ENCODE measurements at regions not wholly inside any gene's neighbourhood (a gene's known extent, or its start where the extent isn't known, plus 50 kb on each side); places are given as distances from the start of the nearest gene placed in this dataset.

DNA sequence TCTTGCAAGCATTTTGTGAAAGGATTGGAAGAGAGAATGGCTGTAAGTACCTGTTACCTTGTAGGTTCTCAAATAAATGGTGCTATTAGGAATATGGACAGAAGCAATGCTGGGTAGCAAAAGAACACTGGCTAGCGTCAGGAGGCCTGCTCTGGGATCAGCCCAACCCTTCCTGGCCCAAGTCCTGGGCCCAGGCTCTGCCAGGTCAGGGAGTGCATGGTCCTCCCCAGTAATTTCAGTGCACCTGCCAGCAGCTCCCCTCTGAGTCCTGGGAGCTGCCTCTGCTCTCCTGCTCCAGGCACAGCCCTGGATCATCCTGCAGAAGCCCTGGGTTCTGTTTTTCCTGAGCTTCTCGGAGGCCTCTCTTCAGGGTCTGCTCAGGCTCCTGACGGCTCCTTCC lies 89.5 kb upstream of the ARAP3 start:
- TF ChIP-seq, protein P1, sequence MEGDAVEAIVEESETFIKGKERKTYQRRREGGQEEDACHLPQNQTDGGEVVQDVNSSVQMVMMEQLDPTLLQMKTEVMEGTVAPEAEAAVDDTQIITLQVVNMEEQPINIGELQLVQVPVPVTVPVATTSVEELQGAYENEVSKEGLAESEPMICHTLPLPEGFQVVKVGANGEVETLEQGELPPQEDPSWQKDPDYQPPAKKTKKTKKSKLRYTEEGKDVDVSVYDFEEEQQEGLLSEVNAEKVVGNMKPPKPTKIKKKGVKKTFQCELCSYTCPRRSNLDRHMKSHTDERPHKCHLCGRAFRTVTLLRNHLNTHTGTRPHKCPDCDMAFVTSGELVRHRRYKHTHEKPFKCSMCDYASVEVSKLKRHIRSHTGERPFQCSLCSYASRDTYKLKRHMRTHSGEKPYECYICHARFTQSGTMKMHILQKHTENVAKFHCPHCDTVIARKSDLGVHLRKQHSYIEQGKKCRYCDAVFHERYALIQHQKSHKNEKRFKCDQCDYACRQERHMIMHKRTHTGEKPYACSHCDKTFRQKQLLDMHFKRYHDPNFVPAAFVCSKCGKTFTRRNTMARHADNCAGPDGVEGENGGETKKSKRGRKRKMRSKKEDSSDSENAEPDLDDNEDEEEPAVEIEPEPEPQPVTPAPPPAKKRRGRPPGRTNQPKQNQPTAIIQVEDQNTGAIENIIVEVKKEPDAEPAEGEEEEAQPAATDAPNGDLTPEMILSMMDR (IDR thresholded peaks at IDR 0.05) = no peak
- H4K20me1 ChIP-seq (ENCODE audit: insufficient read depth, low read length) = no peaks in the 10 kb centered on the region
- H3K27ac ChIP-seq (ENCODE audit: low read depth in 1 of 2, low read length in 2 of 2) = no peak overlapping the region
- H3K9ac ChIP-seq (ENCODE audit: insufficient read depth, low read length, poor library complexity, severe bottlenecking) = no peak overlapping the region
- H3K4me3 ChIP-seq (replicated peaks in 1 of 3; ENCODE audit: low read depth in 2 of 3, low read length in 3 of 3) = no peak overlapping the region
- H3K27me3 ChIP-seq (ENCODE audit: control insufficient read depth in 2 of 2, insufficient read depth in 2 of 2, low read length in 2 of 2) = no peaks in the 10 kb centered on the region
- 76% methylated on average over 3 of the region's 3 CpGs for WGBS (ENCODE audit: insufficient coverage)
- Mint-ChIP-seq H3K27me3 (ENCODE audit: low read depth in 3 of 3) (peaks cover 3 to 15% (median 12%) of the 10 kb centered on the region in 3 donors), H3K4me1 (no peaks in the 10 kb centered on the region), H3K36me3 (no peaks in the 10 kb centered on the region), H3K27ac (no peak overlapping the region), H3K9me3 (peaks cover 0 to 3% (median 0%) of the 10 kb centered on the region in 7 donors), H3K4me3 (no peak overlapping the region)
- no peak overlapping the region for H3K4me2 ChIP-seq (replicated peaks; ENCODE audit: extremely low read depth, low read length, poor library complexity, severe bottlenecking)
- no peaks in the 10 kb centered on the region for H3K9me3 ChIP-seq (replicated peaks in 1 of 2; ENCODE audit: control insufficient read depth in 1 of 2, insufficient read depth in 1 of 2, low read length in 2 of 2)
- no peaks in the 10 kb centered on the region for H3K4me1 ChIP-seq (ENCODE audit: control insufficient read depth in 1 of 2, insufficient read depth in 2 of 2, low read length in 2 of 2)
- intact Hi-C loops (cut with micrococcal nuclease) = no loop called here
- no peaks in the 10 kb centered on the region for H3K36me3 ChIP-seq (replicated peaks in 1 of 2; ENCODE audit: control insufficient read depth in 1 of 2, insufficient read depth in 2 of 2, low read length in 2 of 2)
- DNase-seq = no peak
- H3K79me2 ChIP-seq (ENCODE audit: insufficient read depth, low read length) = no peaks in the 10 kb centered on the region
- H2AFZ ChIP-seq (ENCODE audit: insufficient read depth, low read depth, low read length, poor library complexity, severe bottlenecking) = no peak overlapping the region

DNA sequence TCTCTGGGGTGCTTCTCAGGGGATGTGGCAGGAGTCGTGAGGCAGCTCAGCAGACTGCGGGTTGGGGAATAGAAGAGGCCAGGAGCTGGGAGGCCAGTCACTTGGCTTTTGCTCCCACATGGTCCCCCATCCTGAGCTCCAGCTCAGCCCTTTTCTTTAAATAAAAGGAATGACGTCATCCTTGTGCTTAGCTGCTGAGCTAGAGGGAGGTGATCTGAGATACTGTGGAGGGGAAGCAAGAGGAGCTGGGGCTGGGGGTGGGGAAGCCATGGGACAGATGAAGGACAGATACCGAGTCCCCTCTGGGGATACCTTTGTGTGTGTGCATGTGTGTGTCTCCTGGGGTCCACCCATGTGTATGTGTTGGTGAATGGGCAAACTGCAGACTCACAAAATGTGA lies 89.0 kb upstream of the ARAP3 start:
- no peaks in the 10 kb centered on the region for H3K4me1 ChIP-seq (ENCODE audit: control insufficient read depth in 1 of 2, insufficient read depth in 2 of 2, low read length in 2 of 2)
- H3K4me1 Mint-ChIP-seq = no peaks in the 10 kb centered on the region
- H3K9ac ChIP-seq (ENCODE audit: insufficient read depth, low read length, poor library complexity, severe bottlenecking) = no peak overlapping the region
- no peak overlapping the region for H2AFZ ChIP-seq (ENCODE audit: insufficient read depth, low read depth, low read length, poor library complexity, severe bottlenecking)
- no peak for DNase-seq
- H3K36me3 ChIP-seq (replicated peaks in 1 of 2; ENCODE audit: control insufficient read depth in 1 of 2, insufficient read depth in 2 of 2, low read length in 2 of 2) = no peaks in the 10 kb centered on the region
- peaks cover 3 to 16% (median 11%) of the 10 kb centered on the region in 3 donors for H3K27me3 Mint-ChIP-seq (ENCODE audit: low read depth in 3 of 3)
- no peaks in the 10 kb centered on the region for H3K27me3 ChIP-seq (ENCODE audit: control insufficient read depth in 2 of 2, insufficient read depth in 2 of 2, low read length in 2 of 2)
- no peaks in the 10 kb centered on the region for H3K79me2 ChIP-seq (ENCODE audit: insufficient read depth, low read length)
- WGBS (ENCODE audit: insufficient coverage) = 71% methylated on average over 1 of the region's 4 CpGs
- no peaks in the 10 kb centered on the region for H4K20me1 ChIP-seq (ENCODE audit: insufficient read depth, low read length)
- H3K9me3 ChIP-seq (replicated peaks in 1 of 2; ENCODE audit: control insufficient read depth in 1 of 2, insufficient read depth in 1 of 2, low read length in 2 of 2) = no peaks in the 10 kb centered on the region
- H3K27ac Mint-ChIP-seq = no peak overlapping the region
- H3K36me3 Mint-ChIP-seq = no peaks in the 10 kb centered on the region
- TF ChIP-seq, protein P1 (IDR thresholded peaks at IDR 0.05) = no peak
- intact Hi-C loops (cut with micrococcal nuclease) = no loop called here
- H3K4me3 Mint-ChIP-seq = no peak overlapping the region
- no peaks in the 10 kb centered on the region for H3K9me3 Mint-ChIP-seq
- no peak overlapping the region for H3K27ac ChIP-seq (ENCODE audit: low read depth in 1 of 2, low read length in 2 of 2)
- H3K4me2 ChIP-seq (replicated peaks; ENCODE audit: extremely low read depth, low read length, poor library complexity, severe bottlenecking) = no peak overlapping the region
- no peak overlapping the region for H3K4me3 ChIP-seq (replicated peaks in 1 of 3; ENCODE audit: low read depth in 2 of 3, low read length in 3 of 3)

Measured in CD14-positive monocyte (primary cell).